Panc1 (cell line): ENCODE measurements at regions not wholly inside any gene's neighbourhood (a gene's known extent, or its start where the extent isn't known, plus 50 kb on each side); places are given as distances from the start of the nearest gene placed in this dataset.

ENCODE experiments used
- ATAC-seq: fragments of 200-7000 bp; cut with Tn5 transposase; 2 replicates; pipeline ENCODE4 v1.9.1; 2020; ENCODE audit warnings: mild to moderate bottlenecking, moderate library complexity
- BruUV-seq: library from RNA; stranded (reverse); fragments of 400-500 nt; replicated peaks from 2 replicates; lab custom pipeline; 2021; lab: Mats Ljungman, UMichigan
- CTCF ChIA-PET: fragments of 300-600 bp; sonication (Branson Sonifier 250); formaldehyde crosslinking; loops from one replicate; lab custom pipeline; 2022; ENCODE audit warnings: antibody characterized with exemption; lab: Charles Lee
- POLR2A ChIA-PET: fragments of 300-600 bp; sonication (Branson Sonifier 250); formaldehyde crosslinking; loops from one replicate; lab custom pipeline; 2022; ENCODE audit warnings: antibody characterized with exemption; lab: Charles Lee
- DNase-seq: peaks from one replicate; pipeline ENCODE4 v3.0.0-alpha.2; 2010; ENCODE audit warnings: low read depth, low spot score
- H3K27ac ChIP-seq: 2 replicates; pipeline ENCODE4 v1.5.1; 2011; ENCODE audit warnings: mild to moderate bottlenecking, low read length, inconsistent platforms
- H3K27me3 ChIP-seq: fragments of 200-500 bp; sonication (Bioruptor generic); 2 replicates; pipeline ENCODE4 v1.6.0; 2014; ENCODE audit warnings: low read length, inconsistent platforms; ENCODE audit not compliant: control insufficient read depth, insufficient read depth
- H3K36me3 ChIP-seq: fragments of 200-500 bp; sonication (Bioruptor generic); 2 replicates; pipeline ENCODE4 v1.5.1; 2014; ENCODE audit warnings: inconsistent platforms, mild to moderate bottlenecking, low read length, moderate library complexity; ENCODE audit not compliant: control insufficient read depth, insufficient read depth
- H3K4me1 ChIP-seq: 2 replicates; pipeline ENCODE4 v1.5.1; 2011; ENCODE audit warnings: inconsistent platforms, mild to moderate bottlenecking, low read length, moderate library complexity; ENCODE audit not compliant: control insufficient read depth, insufficient read depth
- H3K4me3 ChIP-seq, 2 experiments: 2 replicates each; pipeline ENCODE4 v1.5.1; 2011 to 2012; ENCODE audit warnings: low read depth in 2 of 2, low read length in 2 of 2, mild to moderate bottlenecking in 2 of 2, inconsistent platforms in 1 of 2, moderate library complexity in 1 of 2
- H3K9me3 ChIP-seq: fragments of 200-500 bp; sonication (Bioruptor generic); 2 replicates; pipeline ENCODE4 v1.5.1; 2014; ENCODE audit warnings: low read depth, mild to moderate bottlenecking, inconsistent platforms, low read length, moderate library complexity; ENCODE audit not compliant: control insufficient read depth, insufficient read depth
- CTCF ChIP-seq: fragments of 450-650 bp; IDR thresholded peaks from 2 replicates; pipeline ENCODE4 v1.5.1; 2017; ENCODE audit warnings: mild to moderate bottlenecking
- POLR2AphosphoS5 ChIP-seq: IDR thresholded peaks from 2 replicates; pipeline ENCODE4 v1.6.1; 2012; ENCODE audit warnings: mild to moderate bottlenecking, low read depth, low read length, moderate library complexity
- REST ChIP-seq, 2 experiments: IDR thresholded peaks; 2 replicates each; pipeline ENCODE4 v1.6.1; 2011 to 2012; ENCODE audit warnings: low read depth in 2 of 2, control low read depth in 1 of 2, low read length in 1 of 2, mild to moderate bottlenecking in 1 of 2, moderate library complexity in 1 of 2; ENCODE audit not compliant: insufficient read depth in 1 of 2
- SIN3A ChIP-seq: IDR thresholded peaks from 2 replicates; pipeline ENCODE4 v1.6.1; 2012; ENCODE audit warnings: low read depth, mild to moderate bottlenecking, low read length, moderate library complexity, borderline replicate concordance; ENCODE audit not compliant: insufficient read depth
- TCF7L2 ChIP-seq: IDR thresholded peaks from 2 replicates; pipeline ENCODE4 v1.6.1; 2011; ENCODE audit warnings: mild to moderate bottlenecking, low read depth, low read length, inconsistent platforms
- in situ Hi-C: cut with HindIII; loops from 2 replicates; pipeline ENCODE4 v1.10.0; 2016; ENCODE audit warnings: low sequenced_read_pairs, low pct_unique_long_range_greater_than_20kb
- intact Hi-C: fragments of 100-400 bp; cut with micrococcal nuclease; formaldehyde crosslinking; loops from one replicate; pipeline ENCODE4 v1.10.0; 2022; ENCODE audit not compliant: unreplicated experiment

- BruUV-seq, result no TSS peak
- ChIA-PET CTCF (no interaction called here), POLR2A (no interaction called here)
- ATAC-seq, result no peak
- no peak overlapping the region for H3K4me3 ChIP-seq
- H3K36me3 ChIP-seq, result no peaks in the 10 kb centered on the region
- no peaks in the 10 kb centered on the region for H3K9me3 ChIP-seq
- no peaks in the 10 kb centered on the region for H3K27me3 ChIP-seq
- in situ Hi-C loops (no loop called here), intact Hi-C loops (no loop called here)
- H3K4me1 ChIP-seq, result no peaks in the 10 kb centered on the region
- no peak for DNase-seq
- no peak overlapping the region for H3K27ac ChIP-seq
- TF ChIP-seq CTCF, result no peak
- no peak for TF ChIP-seq POLR2AphosphoS5
- no peak for TF ChIP-seq REST (IDR thresholded peaks at IDR 0.05; ENCODE audit: insufficient read depth in 1 of 2, low read depth in 2 of 2, low read length in 1 of 2)
- no peak for TF ChIP-seq TCF7L2
- no peak for TF ChIP-seq SIN3A
Observed at GRCh38 chr4:171025343-171025742, 787.9 kb upstream of the GALNTL6 start.

DNA sequence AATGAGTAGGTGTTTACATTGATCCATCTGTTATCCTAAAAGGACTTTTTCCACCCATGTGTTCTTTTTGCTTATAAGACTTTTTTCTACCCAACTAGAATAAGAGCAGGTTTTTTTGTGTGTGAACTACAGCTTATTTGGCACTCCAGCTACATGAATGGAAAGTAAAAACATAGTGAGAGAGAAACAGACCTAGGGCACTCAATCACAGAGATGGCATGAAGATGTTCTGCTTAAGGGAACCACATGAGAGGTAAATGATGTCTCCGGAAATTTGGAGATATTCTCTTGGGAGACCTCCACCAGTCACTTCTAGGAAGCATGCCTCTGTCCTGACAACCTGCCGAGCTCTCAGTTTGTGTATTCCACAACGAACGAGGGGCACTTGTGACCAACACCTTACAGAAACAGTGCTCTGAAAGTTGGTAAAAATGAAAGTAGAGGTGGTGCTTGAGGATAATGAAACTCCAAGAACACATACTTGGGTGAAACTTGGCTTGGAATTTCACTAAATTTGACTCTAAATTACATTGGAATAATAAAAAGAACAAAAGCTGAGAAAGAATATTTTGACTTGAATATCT lies 788.4 kb upstream of the GALNTL6 start:
- ATAC-seq, result no peak
- H3K27ac ChIP-seq, result no peak overlapping the region
- no peaks in the 10 kb centered on the region for H3K9me3 ChIP-seq
- H3K36me3 ChIP-seq, result no peaks in the 10 kb centered on the region
- intact Hi-C loops (no loop called here), in situ Hi-C loops (no loop called here)
- no peak overlapping the region for H3K4me3 ChIP-seq
- DNase-seq, result no peak
- H3K27me3 ChIP-seq, result no peaks in the 10 kb centered on the region
- BruUV-seq, result no TSS peak
- H3K4me1 ChIP-seq, result no peaks in the 10 kb centered on the region
- ChIA-PET CTCF (no interaction called here), POLR2A (no interaction called here)
- TF ChIP-seq TCF7L2, result no peak
- no peak for TF ChIP-seq CTCF
- TF ChIP-seq SIN3A, result no peak
- TF ChIP-seq REST (IDR thresholded peaks at IDR 0.05; ENCODE audit: insufficient read depth in 1 of 2, low read depth in 2 of 2, low read length in 1 of 2), result no peak
- TF ChIP-seq POLR2AphosphoS5, result no peak
